Endothelial cell (in vitro differentiated cells): ENCODE measurements at regions not wholly inside any gene's neighbourhood (a gene's known extent, or its start where the extent isn't known, plus 50 kb on each side); places are given as distances from the start of the nearest gene placed in this dataset.

Experiments
- DNase-seq: peaks from one replicate; pipeline ENCODE4 v3.0.0; 2021; ENCODE audit warnings: low spot score
- H3K27ac Mint-ChIP-seq: one replicate; pipeline ENCODE4 v1.8.0; 2021; ENCODE audit warnings: mixed read lengths, inconsistent platforms; ENCODE audit not compliant: unreplicated experiment
- H3K27me3 Mint-ChIP-seq: one replicate; pipeline ENCODE4 v1.8.0; 2021; ENCODE audit warnings: mild to moderate bottlenecking, moderate library complexity, mixed read lengths, inconsistent platforms; ENCODE audit not compliant: unreplicated experiment
- H3K36me3 Mint-ChIP-seq: one replicate; pipeline ENCODE4 v1.8.0; 2021; ENCODE audit warnings: mild to moderate bottlenecking, low read depth, mixed read lengths, inconsistent platforms; ENCODE audit not compliant: unreplicated experiment
- H3K4me1 Mint-ChIP-seq: one replicate; pipeline ENCODE4 v1.8.0; 2021; ENCODE audit warnings: mild to moderate bottlenecking, mixed read lengths, inconsistent platforms; ENCODE audit not compliant: unreplicated experiment
- H3K4me3 Mint-ChIP-seq: one replicate; pipeline ENCODE4 v1.8.0; 2021; ENCODE audit warnings: mild to moderate bottlenecking, mixed read lengths, inconsistent platforms; ENCODE audit not compliant: unreplicated experiment
- H3K9me3 Mint-ChIP-seq: one replicate; pipeline ENCODE4 v1.8.0; 2021; ENCODE audit warnings: mixed read lengths, inconsistent platforms; ENCODE audit not compliant: unreplicated experiment
- CTCF ChIP-seq: fragments of 200-600 bp; sonication (generic); IDR thresholded peaks from one replicate; pipeline ENCODE4 v1.5.0; 2021; ENCODE audit warnings: antibody characterized with exemption; ENCODE audit not compliant: unreplicated experiment

DNA sequence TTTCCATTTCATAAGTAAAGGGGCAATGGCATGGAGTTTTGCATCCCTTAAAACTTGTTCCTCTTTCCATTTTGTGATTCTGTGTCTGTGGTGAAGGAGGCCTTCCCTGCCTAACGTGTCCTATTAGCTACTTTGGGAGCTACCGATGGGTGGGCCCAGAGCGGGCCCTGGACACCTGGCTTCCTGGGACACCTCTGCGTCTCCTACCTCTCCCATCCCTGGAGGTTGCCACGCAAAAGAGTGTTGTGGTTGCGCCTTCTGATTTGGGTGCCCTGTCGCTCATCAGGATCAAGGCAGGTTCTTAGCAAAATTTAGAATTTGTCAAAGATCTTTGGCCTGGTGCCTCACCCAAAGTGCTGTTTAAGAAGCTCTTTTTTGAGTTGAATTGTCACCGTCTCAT is 116.4 kb upstream of the CACNA1E start:
- Mint-ChIP-seq H3K9me3 (no peaks in the 10 kb centered on the region), H3K4me1 (peaks cover 4% of the 10 kb centered on the region), H3K27me3 (peaks cover 6% of the 10 kb centered on the region), H3K4me3 (no peak overlapping the region), H3K36me3 (no peaks in the 10 kb centered on the region), H3K27ac (no peak overlapping the region)
- no peak for TF ChIP-seq CTCF
- DNase-seq, result no peak

DNA sequence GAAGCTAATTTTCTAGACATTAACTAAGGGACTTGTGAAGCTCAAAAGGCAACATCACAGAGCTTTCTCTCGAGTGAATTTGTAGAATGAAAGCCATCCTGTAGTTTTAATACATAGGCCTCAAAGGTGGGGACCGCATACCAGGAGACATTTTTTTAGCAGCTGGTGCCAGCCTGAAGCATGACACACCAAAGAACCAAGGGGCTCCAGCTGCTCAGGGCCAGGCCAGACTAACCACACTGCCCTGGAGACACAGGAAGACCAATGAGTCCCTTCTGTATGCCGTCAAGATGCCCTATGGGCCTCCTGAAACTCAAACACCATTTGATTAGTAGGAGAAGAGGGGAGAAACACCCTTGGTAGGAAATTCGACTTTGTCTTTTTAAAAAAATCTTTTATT is 113.9 kb upstream of the CACNA1E start:
- H3K9me3 Mint-ChIP-seq, result no peaks in the 10 kb centered on the region
- no peak for DNase-seq
- H3K4me3 Mint-ChIP-seq, result no peak overlapping the region
- TF ChIP-seq CTCF, result no peak
- H3K4me1 Mint-ChIP-seq, result peaks cover 2% of the 10 kb centered on the region
- no peak overlapping the region for H3K27ac Mint-ChIP-seq
- peaks cover 4% of the 10 kb centered on the region for H3K27me3 Mint-ChIP-seq
- H3K36me3 Mint-ChIP-seq, result no peaks in the 10 kb centered on the region

- peaks cover 3% of the 10 kb centered on the region for H3K27me3 Mint-ChIP-seq
- no peaks in the 10 kb centered on the region for H3K9me3 Mint-ChIP-seq
- no peak for DNase-seq
- no peak overlapping the region for H3K4me3 Mint-ChIP-seq
- no peak overlapping the region for H3K27ac Mint-ChIP-seq
- no peaks in the 10 kb centered on the region for H3K36me3 Mint-ChIP-seq
- H3K4me1 Mint-ChIP-seq, result peaks cover 3% of the 10 kb centered on the region
- TF ChIP-seq CTCF, result no peak
Measured at GRCh38 chr1:181383695-181384094, 99.6 kb upstream of the CACNA1E start.

GRCh38 chr1:181386340-181386739 is 97.0 kb upstream of the CACNA1E start:
- H3K27ac Mint-ChIP-seq, result no peak overlapping the region
- peaks cover 3% of the 10 kb centered on the region for H3K4me1 Mint-ChIP-seq
- no peaks in the 10 kb centered on the region for H3K9me3 Mint-ChIP-seq
- DNase-seq, result no peak
- no peak overlapping the region for H3K4me3 Mint-ChIP-seq
- H3K27me3 Mint-ChIP-seq, result peaks cover 3% of the 10 kb centered on the region
- no peak for TF ChIP-seq CTCF
- H3K36me3 Mint-ChIP-seq, result no peaks in the 10 kb centered on the region

DNA sequence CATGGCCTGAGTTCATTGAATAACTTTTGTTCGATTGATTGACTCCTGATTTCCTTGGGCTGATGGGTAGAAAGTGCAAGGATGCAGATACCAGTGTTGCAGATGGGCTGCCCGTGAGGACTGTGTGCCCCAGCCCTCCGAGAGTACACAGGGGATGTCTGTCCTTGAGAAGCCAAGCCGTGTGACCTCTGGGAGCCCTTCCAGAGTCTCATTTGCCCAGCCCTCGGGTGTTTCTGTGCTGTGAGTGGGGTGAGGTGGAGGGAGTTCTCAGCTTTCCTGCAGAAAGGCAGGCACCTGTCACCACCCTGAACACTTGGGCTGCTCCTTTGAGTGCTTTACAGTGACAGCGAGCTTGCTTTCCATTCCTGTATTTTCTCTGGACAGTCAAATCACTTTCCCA is 96.4 kb upstream of the CACNA1E start:
- DNase-seq, result no peak
- H3K4me1 Mint-ChIP-seq, result peaks cover 5% of the 10 kb centered on the region
- no peak for TF ChIP-seq CTCF
- no peak overlapping the region for H3K4me3 Mint-ChIP-seq
- no peaks in the 10 kb centered on the region for H3K9me3 Mint-ChIP-seq
- H3K27ac Mint-ChIP-seq, result no peak overlapping the region
- no peaks in the 10 kb centered on the region for H3K36me3 Mint-ChIP-seq
- peaks cover 3% of the 10 kb centered on the region for H3K27me3 Mint-ChIP-seq
